ENCODE measurements at regions not wholly inside any gene's neighbourhood (a gene's known extent, or its start where the extent isn't known, plus 50 kb on each side); places are given as distances from the start of the nearest gene placed in this dataset.
"Not testable (repeated sequence)": the region's sequence is repeated elsewhere in the genome, so short reads cannot be mapped to it uniquely, and the experiment has no call there.

DNA sequence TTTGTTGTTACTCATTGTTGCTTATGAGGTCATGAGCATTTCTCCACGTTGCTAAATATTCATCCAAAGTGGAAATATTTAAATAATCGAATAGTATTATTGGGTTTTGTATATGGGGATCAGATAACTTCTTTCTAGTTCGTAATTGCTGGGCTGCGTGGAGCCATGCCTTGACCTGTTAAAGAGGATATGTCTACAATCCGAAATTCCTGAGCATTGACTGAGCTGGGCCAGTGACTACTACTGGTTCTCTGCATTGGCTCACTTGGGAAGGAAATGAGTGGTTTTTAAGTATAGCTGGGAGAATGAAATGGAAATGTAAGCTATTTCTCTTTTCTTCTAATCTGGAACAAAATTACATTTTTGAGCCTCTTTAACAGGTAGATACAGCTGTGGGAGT lies 163.2 kb downstream of the RPL10L start:
- Mint-ChIP-seq H3K4me3 (no peak overlapping the region), H3K27ac (no peak overlapping the region), H3K27me3 (no peaks in the 10 kb centered on the region), H3K4me1 (no peaks in the 10 kb centered on the region), H3K36me3 (no peaks in the 10 kb centered on the region), H3K9me3 (peaks cover 10% of the 10 kb centered on the region)
- no peak for DNase-seq
- CTCF ChIA-PET = no interaction called here

GRCh38 chr14:46487582-46488350 lies 163.8 kb downstream of the RPL10L start:
- no peak for DNase-seq
- no peak overlapping the region for H3K4me3 Mint-ChIP-seq
- no peaks in the 10 kb centered on the region for H3K36me3 Mint-ChIP-seq
- H3K27ac Mint-ChIP-seq = no peak overlapping the region
- peaks cover 10% of the 10 kb centered on the region for H3K9me3 Mint-ChIP-seq
- no peaks in the 10 kb centered on the region for H3K27me3 Mint-ChIP-seq
- no peaks in the 10 kb centered on the region for H3K4me1 Mint-ChIP-seq
- CTCF ChIA-PET = no interaction called here

GRCh38 chr14:46482200-46482599 lies 169.4 kb downstream of the RPL10L start:
- Mint-ChIP-seq H3K9me3 (peaks cover 7% of the 10 kb centered on the region), H3K36me3 (no peaks in the 10 kb centered on the region), H3K4me3 (no peak overlapping the region), H3K27me3 (no peaks in the 10 kb centered on the region), H3K27ac (no peak overlapping the region), H3K4me1 (no peaks in the 10 kb centered on the region)
- CTCF ChIA-PET = no interaction called here
- DNase-seq = no peak

DNA sequence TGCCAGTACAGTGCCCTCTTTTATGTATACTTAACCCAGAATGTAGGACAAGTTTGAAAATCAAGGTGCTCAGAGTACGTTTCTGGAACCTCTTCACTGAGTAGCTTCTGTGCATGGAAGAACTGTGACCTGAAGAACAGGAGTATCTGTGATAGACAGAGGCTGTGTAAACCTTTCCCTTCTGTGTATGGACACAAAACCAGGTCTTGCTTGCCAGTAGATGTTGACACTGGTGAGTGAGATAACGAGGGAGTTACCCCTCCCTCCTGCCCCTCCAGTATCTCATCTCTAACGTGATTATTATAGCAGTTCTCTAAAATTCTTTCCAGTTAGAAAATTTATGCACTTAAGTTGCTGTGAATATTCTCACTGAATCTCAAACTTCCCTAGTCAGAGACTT lies 170.8 kb downstream of the RPL10L start:
- no peaks in the 10 kb centered on the region for H3K36me3 Mint-ChIP-seq
- no peaks in the 10 kb centered on the region for H3K27me3 Mint-ChIP-seq
- no peak overlapping the region for H3K27ac Mint-ChIP-seq
- H3K9me3 Mint-ChIP-seq = peaks cover 11% of the 10 kb centered on the region
- DNase-seq = no peak
- CTCF ChIA-PET = no interaction called here
- no peaks in the 10 kb centered on the region for H3K4me1 Mint-ChIP-seq
- H3K4me3 Mint-ChIP-seq = no peak overlapping the region

GRCh38 chr14:46472261-46472660 lies 179.3 kb downstream of the RPL10L start:
- H3K27me3 Mint-ChIP-seq = no peaks in the 10 kb centered on the region
- H3K27ac Mint-ChIP-seq = no peak overlapping the region
- CTCF ChIA-PET = no interaction called here
- no peaks in the 10 kb centered on the region for H3K4me1 Mint-ChIP-seq
- peaks cover 5% of the 10 kb centered on the region for H3K9me3 Mint-ChIP-seq
- no peaks in the 10 kb centered on the region for H3K36me3 Mint-ChIP-seq
- DNase-seq = no peak
- H3K4me3 Mint-ChIP-seq = no peak overlapping the region

GRCh38 chr14:46464341-46464740 lies 187.2 kb downstream of the RPL10L start:
- Mint-ChIP-seq H3K4me3 (no peak overlapping the region), H3K9me3 (peaks cover 12% of the 10 kb centered on the region), H3K27me3 (no peaks in the 10 kb centered on the region), H3K4me1 (no peaks in the 10 kb centered on the region), H3K27ac (no peak overlapping the region), H3K36me3 (no peaks in the 10 kb centered on the region)
- CTCF ChIA-PET = no interaction called here
- no peak for DNase-seq

- no peaks in the 10 kb centered on the region for H3K36me3 Mint-ChIP-seq
- H3K9me3 Mint-ChIP-seq = no peaks in the 10 kb centered on the region
- CTCF ChIA-PET = no interaction called here
- no peak overlapping the region for H3K27ac Mint-ChIP-seq
- no peaks in the 10 kb centered on the region for H3K4me1 Mint-ChIP-seq
- no peaks in the 10 kb centered on the region for H3K27me3 Mint-ChIP-seq
- H3K4me3 Mint-ChIP-seq = no peak overlapping the region
- no peak for DNase-seq
These were observed 199.8 kb downstream of the RPL10L start for GRCh38 chr14:46451800-46452199.

- H3K36me3 Mint-ChIP-seq = no peaks in the 10 kb centered on the region
- H3K27ac Mint-ChIP-seq = no peak overlapping the region
- peaks cover 6% of the 10 kb centered on the region for H3K9me3 Mint-ChIP-seq
- no peaks in the 10 kb centered on the region for H3K4me1 Mint-ChIP-seq
- DNase-seq = no peak
- H3K4me3 Mint-ChIP-seq = no peak overlapping the region
- CTCF ChIA-PET = no interaction called here
- no peaks in the 10 kb centered on the region for H3K27me3 Mint-ChIP-seq
These were observed 206.9 kb downstream of the RPL10L start for GRCh38 chr14:46444666-46445065.

DNA sequence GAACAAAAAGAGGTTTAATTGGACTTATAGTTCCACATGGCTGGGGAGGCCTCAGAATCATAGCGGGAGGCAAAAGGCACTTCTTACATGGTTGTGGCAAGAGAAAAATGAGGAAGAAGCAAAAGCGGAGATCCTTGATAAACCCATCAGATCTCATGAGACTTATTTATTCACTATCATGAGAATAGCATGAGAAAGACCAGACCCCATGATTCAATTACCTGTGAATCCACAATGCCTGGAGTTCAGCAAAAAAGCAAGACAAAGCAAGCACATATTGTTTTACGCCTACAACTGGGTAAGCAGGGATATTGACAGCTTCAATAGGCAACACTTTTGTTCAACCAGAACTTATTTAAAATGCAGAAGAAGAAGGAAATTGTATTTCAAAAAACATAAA lies 218.2 kb downstream of the RPL10L start:
- H3K27ac Mint-ChIP-seq = no peak overlapping the region
- H3K4me3 Mint-ChIP-seq = no peak overlapping the region
- CTCF ChIA-PET = no interaction called here
- peaks cover 19% of the 10 kb centered on the region for H3K9me3 Mint-ChIP-seq
- H3K36me3 Mint-ChIP-seq = no peaks in the 10 kb centered on the region
- H3K4me1 Mint-ChIP-seq = no peaks in the 10 kb centered on the region
- no peak for DNase-seq
- no peaks in the 10 kb centered on the region for H3K27me3 Mint-ChIP-seq

- DNase-seq = no peak
- Mint-ChIP-seq H3K4me3 (no peak overlapping the region), H3K27me3 (no peaks in the 10 kb centered on the region), H3K4me1 (no peaks in the 10 kb centered on the region), H3K36me3 (no peaks in the 10 kb centered on the region), H3K27ac (no peak overlapping the region), H3K9me3 (peaks cover 19% of the 10 kb centered on the region)
- CTCF ChIA-PET = no interaction called here
These were observed 219.1 kb downstream of the RPL10L start for GRCh38 chr14:46432516-46432915.

GRCh38 chr14:46417066-46417465 lies 234.5 kb downstream of the RPL10L start:
- Mint-ChIP-seq H3K27ac (no peak overlapping the region), H3K36me3 (no peaks in the 10 kb centered on the region), H3K4me3 (no peak overlapping the region), H3K4me1 (no peaks in the 10 kb centered on the region), H3K27me3 (no peaks in the 10 kb centered on the region), H3K9me3 (peaks cover 8% of the 10 kb centered on the region)
- CTCF ChIA-PET = no interaction called here
- no peak for DNase-seq

DNA sequence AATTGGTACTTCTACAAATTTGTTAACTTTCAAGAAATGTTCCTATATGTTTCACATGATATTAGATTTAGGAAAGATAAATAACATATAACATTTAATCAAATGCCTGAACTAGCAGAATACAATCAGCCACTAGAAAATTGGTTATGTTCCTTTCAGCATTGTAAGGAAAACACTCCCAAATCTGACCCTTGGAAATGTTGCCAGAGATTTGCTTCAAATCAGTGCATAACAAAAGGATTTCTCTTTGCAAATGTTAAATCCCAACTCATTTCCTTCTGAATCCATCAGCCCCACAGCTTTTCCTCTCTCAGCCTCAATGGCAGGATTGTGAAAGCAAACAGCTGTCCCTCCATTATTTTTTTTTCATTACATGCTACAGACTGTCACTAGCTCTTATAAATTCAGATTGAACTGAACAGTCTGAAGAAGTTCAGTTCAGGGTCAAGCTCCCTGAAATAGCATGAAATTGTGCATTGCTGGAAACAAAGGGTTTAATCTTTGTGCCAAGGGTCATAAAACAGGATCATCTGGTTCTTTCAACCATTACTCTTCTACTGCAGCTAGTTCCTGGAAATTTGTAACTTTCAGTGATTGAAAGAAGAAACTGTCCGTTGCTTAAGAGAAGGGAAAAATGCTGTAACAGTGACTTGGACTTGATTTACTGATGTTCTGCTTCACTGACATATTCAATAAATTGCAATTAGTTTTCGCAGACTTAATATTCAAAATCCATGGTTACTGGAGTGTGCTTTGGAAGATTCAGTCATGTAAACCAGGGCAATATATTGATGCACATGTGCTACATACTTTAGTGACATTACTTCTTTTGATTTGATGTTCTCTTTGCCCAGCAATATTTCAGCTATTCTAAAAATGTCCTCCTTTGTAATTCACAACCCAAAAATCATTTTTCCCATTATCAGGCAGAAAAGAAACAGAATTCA lies 246.4 kb downstream of the RPL10L start:
- CTCF ChIA-PET = no interaction called here
- H3K4me3 Mint-ChIP-seq = no peak overlapping the region

DNA sequence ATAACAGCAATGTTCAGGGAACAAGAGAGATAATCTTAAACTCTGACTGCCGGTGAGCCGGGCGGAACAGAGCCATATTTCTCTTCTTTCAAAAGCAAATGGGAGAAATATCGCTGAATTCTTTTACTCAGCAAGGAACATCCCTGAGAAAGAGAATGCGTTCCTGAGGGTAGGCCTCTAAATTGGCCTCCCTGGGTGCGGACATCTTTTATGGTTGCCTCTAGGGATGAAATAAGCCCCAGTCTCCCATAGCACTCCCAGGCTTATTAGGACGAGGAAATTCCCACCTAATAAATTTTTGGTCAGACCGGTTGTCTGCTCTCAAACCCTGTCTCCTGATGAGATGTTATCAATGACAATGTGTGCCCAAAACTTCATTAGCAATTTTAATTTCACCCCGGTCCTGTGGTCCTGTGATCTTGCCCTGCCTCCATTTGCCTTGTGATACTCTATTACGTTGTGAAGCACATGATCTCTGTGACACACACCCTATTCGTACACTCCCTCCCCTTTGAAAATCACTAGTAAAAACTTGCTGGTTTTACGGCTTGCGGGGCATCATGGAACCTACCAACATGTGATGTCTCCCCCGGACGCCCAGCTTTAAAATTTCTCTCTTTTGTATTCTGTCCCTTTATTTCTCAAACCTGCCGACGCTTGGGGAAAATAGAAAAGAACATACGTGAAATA lies 249.4 kb downstream of the RPL10L start:
- H3K27me3 Mint-ChIP-seq, H3K4me1 Mint-ChIP-seq, H3K36me3 Mint-ChIP-seq, H3K4me3 Mint-ChIP-seq, DNase-seq, CTCF ChIA-PET, H3K9me3 Mint-ChIP-seq, H3K27ac Mint-ChIP-seq: not testable (repeated sequence)

More for the DNA sequence above, 246.4 kb downstream of the RPL10L start:
- no peaks in the 10 kb centered on the region for H3K4me1 Mint-ChIP-seq
- DNase-seq = no peak
- no peaks in the 10 kb centered on the region for H3K9me3 Mint-ChIP-seq
- H3K36me3 Mint-ChIP-seq = no peaks in the 10 kb centered on the region
- no peak overlapping the region for H3K27ac Mint-ChIP-seq
- H3K27me3 Mint-ChIP-seq = no peaks in the 10 kb centered on the region

DNA sequence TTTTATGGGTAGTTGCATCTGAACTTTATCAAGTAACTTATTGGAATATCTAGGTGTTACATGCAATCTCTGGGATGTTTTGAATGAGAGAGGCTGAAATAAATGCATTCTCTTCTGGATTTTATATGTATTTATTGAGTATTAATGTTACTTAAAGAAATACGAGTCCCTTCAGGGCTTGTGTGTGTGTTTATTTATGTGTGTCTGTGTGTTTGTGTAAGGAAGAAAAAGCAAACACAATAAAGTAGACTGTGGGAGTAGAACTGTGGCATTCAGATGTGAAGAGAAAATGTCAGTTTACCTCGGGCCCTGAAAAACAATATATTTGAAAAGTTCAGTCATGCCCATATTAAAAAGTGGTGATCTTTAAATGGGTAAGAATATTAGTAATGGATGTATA lies 250.5 kb downstream of the RPL10L start:
- CTCF ChIA-PET = no interaction called here
- Mint-ChIP-seq H3K27ac (no peak overlapping the region), H3K27me3 (no peaks in the 10 kb centered on the region), H3K9me3 (peaks cover 2% of the 10 kb centered on the region), H3K4me1 (no peaks in the 10 kb centered on the region), H3K4me3 (no peak overlapping the region), H3K36me3 (no peaks in the 10 kb centered on the region)
- DNase-seq = no peak

Measured in activated naive CD4-positive, alpha-beta T cell treated with anti-CD3 and anti-CD28 coated beads, Interleukin-2, amount 10 ng/mL, durations not matched to agents 7 days and 5 days (primary cell).